H1 (cell line): ENCODE measurements at regions not wholly inside any gene's neighbourhood (a gene's known extent, or its start where the extent isn't known, plus 50 kb on each side); places are given as distances from the start of the nearest gene placed in this dataset.

Experiments used
- CTCF ChIA-PET: fragments of 300-600 bp; sonication (Branson Sonifier 250); formaldehyde crosslinking; loops from one replicate; lab custom pipeline; 2021; ENCODE audit not compliant: partially characterized antibody; lab: Charles Lee
- POLR2A ChIA-PET: fragments of 300-600 bp; sonication (Branson Sonifier 250); formaldehyde crosslinking; loops from one replicate; lab custom pipeline; 2021; ENCODE audit warnings: inconsistent platforms; ENCODE audit not compliant: partially characterized antibody; lab: Charles Lee
- DNase-seq, 2 experiments: peaks; one replicate each; pipeline versions ENCODE4 v3.0.0 to v3.0.0-alpha.2; 2010 to 2022; ENCODE audit warnings: low spot score in 2 of 2, low read depth in 1 of 2, mixed read lengths in 1 of 2
- FAIRE-seq: peaks from 2 replicates; lab custom pipeline; 2011; peaks lifted over from hg19 to GRCh38; lab: Jason Lieb, UNC
- H2AFZ ChIP-seq: 2 replicates; pipeline ENCODE4 v1.8.1; 2012; ENCODE audit warnings: low read length, inconsistent platforms
- H2AK5ac ChIP-seq: 2 replicates; pipeline ENCODE4 v1.6.1; 2013; ENCODE audit warnings: low read depth, low read length
- H2BK120ac ChIP-seq: replicated peaks from 2 replicates; pipeline ENCODE3; 2013; ENCODE audit warnings: low read depth, low read length, inconsistent platforms
- H2BK12ac ChIP-seq: 2 replicates; pipeline ENCODE4 v1.6.1; 2013; ENCODE audit warnings: low read depth, low read length
- H2BK15ac ChIP-seq: 2 replicates; pipeline ENCODE4 v1.6.1; 2013; ENCODE audit warnings: low read length
- H2BK20ac ChIP-seq: 2 replicates; pipeline ENCODE4 v1.6.1; 2013; ENCODE audit warnings: low read length
- H2BK5ac ChIP-seq: 2 replicates; pipeline ENCODE4 v1.6.1; 2013; ENCODE audit warnings: low read depth, low read length
- H3K14ac ChIP-seq: 2 replicates; pipeline ENCODE4 v1.6.1; 2013; ENCODE audit warnings: inconsistent platforms; ENCODE audit not compliant: insufficient read length
- H3K18ac ChIP-seq: 2 replicates; pipeline ENCODE4 v1.6.1; 2013; ENCODE audit warnings: low read length; ENCODE audit errors: extremely low read depth
- H3K23ac ChIP-seq: 2 replicates; pipeline ENCODE4 v1.6.1; 2013; ENCODE audit warnings: inconsistent platforms; ENCODE audit not compliant: insufficient read length
- H3K23me2 ChIP-seq: 2 replicates; pipeline ENCODE4 v1.6.1; 2013; ENCODE audit warnings: low read depth, low read length
- H3K27ac ChIP-seq: 2 replicates; pipeline ENCODE4 v1.6.1; 2011; ENCODE audit warnings: low read depth, low read length, inconsistent platforms
- H3K27me3 ChIP-seq, 4 experiments: replicated peaks in 1 of 4; 1 replicate in 1 of 4; 2 replicates in 3 of 4; pipeline versions ENCODE4 v1.6.1 to v1.8.1; 2011 to 2013; ENCODE audit warnings: low read length in 3 of 4, mild to moderate bottlenecking in 3 of 4, inconsistent platforms in 2 of 4, mixed read lengths in 2 of 4, moderate library complexity in 1 of 4; ENCODE audit not compliant: control insufficient read depth in 3 of 4, insufficient read depth in 3 of 4; ENCODE audit errors: extremely low read depth in 1 of 4
- H3K36me3 ChIP-seq, 4 experiments: 2 replicates each; pipeline versions ENCODE4 v1.6.1 to v1.8.1; 2011 to 2013; ENCODE audit warnings: mild to moderate bottlenecking in 4 of 4, low read length in 3 of 4, moderate library complexity in 2 of 4, control low read depth in 1 of 4, inconsistent platforms in 1 of 4; ENCODE audit not compliant: insufficient read depth in 4 of 4, control insufficient read depth in 2 of 4
- H3K4ac ChIP-seq: replicated peaks from 2 replicates; pipeline ENCODE3; 2013; ENCODE audit warnings: low read length, low read depth, mixed read lengths, inconsistent platforms; ENCODE audit not compliant: insufficient read length
- H3K4me1 ChIP-seq, 4 experiments: replicated peaks in 1 of 4; 1 replicate in 1 of 4; 2 replicates in 3 of 4; pipeline versions ENCODE4 v1.6.1 to v1.8.1; 2011 to 2013; ENCODE audit warnings: low read length in 3 of 4, inconsistent platforms in 2 of 4, mixed read lengths in 1 of 4; ENCODE audit not compliant: insufficient read depth in 4 of 4, control insufficient read depth in 3 of 4
- H3K4me2 ChIP-seq, 2 experiments: 2 replicates each; pipeline versions ENCODE4 v1.6.1 to v1.8.1; 2011 to 2013; ENCODE audit warnings: low read depth in 2 of 2, low read length in 2 of 2, control low read depth in 1 of 2, inconsistent platforms in 1 of 2, mild to moderate bottlenecking in 1 of 2; ENCODE audit not compliant: insufficient read depth in 1 of 2
- H3K4me3 ChIP-seq, 4 experiments: fragments of 200-600, 300-600 bp in 1 of 4; sonication (generic), shearing (Covaris generic), sonication (Bioruptor Twin) in 1 of 4; 2 replicates each; pipeline versions ENCODE4 v1.5.1 to v1.8.1; 2011 to 2016; ENCODE audit warnings: low read length in 4 of 4, low read depth in 3 of 4, control low read depth in 2 of 4, inconsistent platforms in 2 of 4, mild to moderate bottlenecking in 2 of 4, mixed read lengths in 1 of 4, moderate library complexity in 1 of 4; ENCODE audit not compliant: insufficient read depth in 2 of 4; ENCODE audit errors: extremely low read depth in 1 of 4
- H3K56ac ChIP-seq: replicated peaks from 2 replicates; pipeline ENCODE3; 2013; ENCODE audit warnings: low read depth, mild to moderate bottlenecking, mixed read lengths, low read length, inconsistent platforms; ENCODE audit not compliant: insufficient read length
- H3K79me1 ChIP-seq: 2 replicates; pipeline ENCODE4 v1.6.1; 2013; ENCODE audit warnings: low read depth, low read length, control low read depth
- H3K79me2 ChIP-seq, 2 experiments: 2 replicates each; pipeline versions ENCODE4 v1.6.1 to v1.8.1; 2012 to 2013; ENCODE audit warnings: low read length in 2 of 2, mild to moderate bottlenecking in 2 of 2, inconsistent platforms in 1 of 2; ENCODE audit not compliant: insufficient read depth in 2 of 2, control insufficient read depth in 1 of 2
- H3K9ac ChIP-seq, 4 experiments: replicated peaks in 1 of 4; 1 replicate in 1 of 4; 2 replicates in 3 of 4; pipeline versions ENCODE4 v1.6.1 to v1.8.1; 2011 to 2013; ENCODE audit warnings: low read depth in 3 of 4, low read length in 3 of 4, control low read depth in 2 of 4, mild to moderate bottlenecking in 2 of 4, moderate library complexity in 2 of 4, inconsistent platforms in 1 of 4; ENCODE audit errors: extremely low read depth in 1 of 4
- H3K9me3 ChIP-seq, 2 experiments: 2 replicates each; pipeline versions ENCODE4 v1.6.1 to v1.8.1; 2012 to 2013; ENCODE audit warnings: mild to moderate bottlenecking in 2 of 2, moderate library complexity in 2 of 2, control low read depth in 1 of 2, inconsistent platforms in 1 of 2, low read depth in 1 of 2, low read length in 1 of 2, mixed read lengths in 1 of 2; ENCODE audit not compliant: insufficient read depth in 2 of 2
- H4K20me1 ChIP-seq, 2 experiments: replicated peaks in 1 of 2; 2 replicates each; pipeline versions ENCODE3 to v1.8.1; 2011 to 2013; ENCODE audit warnings: inconsistent platforms in 2 of 2, low read length in 2 of 2, mild to moderate bottlenecking in 1 of 2; ENCODE audit not compliant: insufficient read depth in 2 of 2, control insufficient read depth in 1 of 2
- H4K5ac ChIP-seq: 2 replicates; pipeline ENCODE4 v1.6.1; 2013; ENCODE audit warnings: low read length, low read depth, mixed read lengths, inconsistent platforms; ENCODE audit not compliant: insufficient read length
- H4K8ac ChIP-seq: 2 replicates; pipeline ENCODE4 v1.8.0; 2013; ENCODE audit warnings: mild to moderate bottlenecking, moderate library complexity, low read length, inconsistent platforms; ENCODE audit not compliant: insufficient read depth; ENCODE audit errors: extremely low read depth
- H4K91ac ChIP-seq: replicated peaks from 2 replicates; pipeline ENCODE3; 2013; ENCODE audit warnings: low read length, mixed read lengths, inconsistent platforms; ENCODE audit not compliant: insufficient read length
- ATF2 ChIP-seq: IDR thresholded peaks from 2 replicates; pipeline ENCODE4 v1.6.1; 2012; ENCODE audit warnings: low read length, inconsistent platforms
- BRCA1 ChIP-seq: IDR thresholded peaks from 2 replicates; pipeline ENCODE4 v1.6.1; 2012; ENCODE audit warnings: low read depth, low read length, improper control_type of control experiment
- CBX8 ChIP-seq: fragments of 300-800, 300-1000 bp; sonication (generic); IDR thresholded peaks from 2 replicates; pipeline ENCODE4 v1.7.1; 2016; ENCODE audit warnings: low read depth, low read length, borderline replicate concordance
- CTCF ChIP-seq, 3 experiments: IDR thresholded peaks; 1 replicate in 2 of 3; 2 replicates in 1 of 3; pipeline versions ENCODE4 v1.5.1 to v1.6.1; 2011; ENCODE audit warnings: low read length in 3 of 3, mild to moderate bottlenecking in 3 of 3, inconsistent platforms in 2 of 3, low read depth in 1 of 3, moderate library complexity in 1 of 3; ENCODE audit not compliant: insufficient read depth in 1 of 3; ENCODE audit errors: control extremely low read depth in 1 of 3
- KDM1A ChIP-seq: fragments of 200-600, 300-600 bp; sonication (generic); IDR thresholded peaks from 2 replicates; pipeline ENCODE4 v1.7.1; 2016; ENCODE audit warnings: mild to moderate bottlenecking, low read length, borderline replicate concordance
- TEAD4 ChIP-seq: IDR thresholded peaks from 2 replicates; pipeline ENCODE4 v1.6.1; 2012; ENCODE audit warnings: low read depth, low read length, inconsistent platforms, mixed read lengths
- WGBS, 2 experiments: shearing (Covaris generic) in 1 of 2; methylation state at CpG; one replicate each; pipeline versions ENCODE4 v1.1.6 to v1.1.7; 2013 to 2015; ENCODE audit warnings: low lambda C conversion rate in 2 of 2, mixed read lengths in 2 of 2, inconsistent platforms in 1 of 2, low coverage in 1 of 2, missing lambda C conversion rate in 1 of 2; ENCODE audit not compliant: insufficient replicate concordance in 2 of 2, insufficient coverage in 1 of 2, insufficient read length in 1 of 2; ENCODE audit errors: extremely low coverage in 1 of 2, missing lambda C conversion rate in 1 of 2; 5-methylcytosine and 5-hydroxymethylcytosine counted together

- Histone ChIP-seq H3K23me2 (peaks cover 8% of the 10 kb centered on the region; the same call in 1 of the 2 replicates), H3K4me2 (no peak overlapping the region), H3K18ac (no peak overlapping the region), H2BK20ac (no peak overlapping the region), H3K23ac (no peak overlapping the region), H3K56ac (no peak overlapping the region), H3K79me1 (no peaks in the 10 kb centered on the region), H3K4ac (no peak overlapping the region), H3K36me3 (no peaks in the 10 kb centered on the region), H3K4me1 (no peaks in the 10 kb centered on the region)
- DNase-seq (no peak), FAIRE-seq (no peak)
- 79% methylated on average over 10 of the region's 10 CpGs; no CpG with 5 or more reads in 1 of the 2 experiments for WGBS, 2 experiments
- TF ChIP-seq BRCA1 (no peak), CBX8 (no peak), TEAD4 (peak; percentile 68; the same call in 1 of the 2 replicates), ATF2 (no peak), CTCF (IDR thresholded peaks at IDR 0.05; ENCODE audit: control extremely low read depth in 1 of 3, insufficient read depth in 1 of 3, low read depth in 1 of 3, low read length in 3 of 3) (peak in 1 of 3 experiments; percentile 29; a peak in 1 of 4 replicates), KDM1A (no peak)
- TF ChIP-seq, all 59 proteins: peak for 2
- Histone ChIP-seq H2BK15ac (no peak overlapping the region), H2AK5ac (no peak overlapping the region), H3K27me3 (no peaks in the 10 kb centered on the region), H3K27ac (no peak overlapping the region), H3K9ac (no peak overlapping the region), H2AFZ (no peak overlapping the region), H3K14ac (no peak overlapping the region), H4K5ac (no peak overlapping the region), H2BK5ac (no peak overlapping the region), H2BK12ac (no peak overlapping the region), H4K91ac (no peak overlapping the region), H3K4me3 (no peak overlapping the region), H2BK120ac (no peak overlapping the region), H3K79me2 (no peaks in the 10 kb centered on the region), H4K8ac (no peak overlapping the region), H4K20me1 (no peaks in the 10 kb centered on the region), H3K9me3 (peaks cover 3 to 4% of the 10 kb centered on the region in 2 experiments; a peak in 2 of 4 replicates)
- CTCF ChIA-PET = interaction anchor here (0.8 to 2.9 kb wide), 6 partner anchors 40 to 738 kb away, joined by 3 to 15 read pairs (median 3); no protein-coding TSS in a partner anchor
- POLR2A ChIA-PET = no interaction called here
Observed at GRCh38 chr20:48448666-48449600, 378.9 kb downstream of the PREX1 start.
